ENCODE measurements at regions not wholly inside any gene's neighbourhood (a gene's known extent, or its start where the extent isn't known, plus 50 kb on each side); places are given as distances from the start of the nearest gene placed in this dataset.
A peak's percentile ranks its signal among the peaks of the same experiment; 100 is the strongest.

- ChIA-PET CTCF (no interaction called here), POLR2A (ENCODE audit: low non-redundant PET) (no interaction called here)
- TF ChIP-seq CTCF (conservative IDR thresholded peaks at IDR 0.05; ENCODE audit: low read depth): no peak
- no peak overlapping the region for H3K27ac ChIP-seq
- no peak for DNase-seq (ENCODE audit: low spot score)
These were observed 60.6 kb upstream of the FRMD4A start for GRCh38 chr10:14391342-14391741.

GRCh38 chr10:14389981-14390590, 59.4 kb upstream of the FRMD4A start:
- CTCF ChIA-PET: no interaction called here
- DNase-seq (ENCODE audit: low spot score): no peak
- H3K27ac ChIP-seq: no peak overlapping the region
- POLR2A ChIA-PET (ENCODE audit: low non-redundant PET): no interaction called here
- no peak for TF ChIP-seq CTCF (conservative IDR thresholded peaks at IDR 0.05; ENCODE audit: low read depth)

- H3K27ac ChIP-seq: peak overlapping the region; percentile 67
These were observed 55.2 kb upstream of the FRMD4A start for GRCh38 chr10:14385596-14386593.

GRCh38 chr10:14384915-14385314, 54.2 kb upstream of the FRMD4A start:
- POLR2A ChIA-PET (ENCODE audit: low non-redundant PET): no interaction called here
- TF ChIP-seq CTCF (conservative IDR thresholded peaks at IDR 0.05; ENCODE audit: low read depth): no peak
- no peak for DNase-seq (ENCODE audit: low spot score)
- CTCF ChIA-PET: interaction anchor here (0.5 to 1.1 kb wide), 4 partner anchors 12 to 852 kb away, joined by 3 to 4 read pairs (median 3); no protein-coding TSS in a partner anchor
- no peak overlapping the region for H3K27ac ChIP-seq

More at GRCh38 chr10:14385596-14386593, 55.2 kb upstream of the FRMD4A start:
- peak; percentile 56 for DNase-seq (ENCODE audit: low spot score)
- ChIA-PET CTCF (interaction anchor here (0.5 to 1.1 kb wide), 4 partner anchors 11 to 853 kb away, joined by 3 to 4 read pairs (median 3); no protein-coding TSS in a partner anchor), POLR2A (ENCODE audit: low non-redundant PET) (no interaction called here)
- TF ChIP-seq CTCF (conservative IDR thresholded peaks at IDR 0.05; ENCODE audit: low read depth): no peak

GRCh38 chr10:14384116-14384730, 53.5 kb upstream of the FRMD4A start:
- DNase-seq (ENCODE audit: low spot score): no peak
- no peak overlapping the region for H3K27ac ChIP-seq
- no peak for TF ChIP-seq CTCF (conservative IDR thresholded peaks at IDR 0.05; ENCODE audit: low read depth)
- CTCF ChIA-PET: no interaction called here
- POLR2A ChIA-PET (ENCODE audit: low non-redundant PET): no interaction called here

GRCh38 chr10:14383266-14383665, 52.5 kb upstream of the FRMD4A start:
- no peak for TF ChIP-seq CTCF (conservative IDR thresholded peaks at IDR 0.05; ENCODE audit: low read depth)
- CTCF ChIA-PET: no interaction called here
- POLR2A ChIA-PET (ENCODE audit: low non-redundant PET): no interaction called here
- no peak overlapping the region for H3K27ac ChIP-seq
- DNase-seq (ENCODE audit: low spot score): no peak

Measured in RWPE1 (cell line).